GM23338 (cell line): ENCODE measurements at regions not wholly inside any gene's neighbourhood (a gene's known extent, or its start where the extent isn't known, plus 50 kb on each side); places are given as distances from the start of the nearest gene placed in this dataset.

ENCODE experiments used
- ATAC-seq: fragments of 200-7000 bp; cut with Tn5 transposase; 3 replicates; pipeline ENCODE4 v1.9.1; 2020
- DNase-seq: peaks from one replicate; pipeline ENCODE4 v3.0.0-alpha.2; 2015; ENCODE audit warnings: low spot score
- H2AFZ ChIP-seq: fragments of 200-600 bp; sonication (generic); 2 replicates; pipeline ENCODE4 v1.8.0; 2016; ENCODE audit warnings: antibody characterized with exemption, mild to moderate bottlenecking, moderate library complexity
- H3F3A ChIP-seq: fragments of 200-600 bp; sonication (generic); replicated peaks from 2 replicates; pipeline ENCODE4 v1.8.0; 2017; ENCODE audit warnings: antibody characterized with exemption, mixed run types, low read depth
- H3K27ac ChIP-seq: fragments of 200-600 bp; sonication (generic); 2 replicates; pipeline ENCODE4 v1.6.1; 2016; ENCODE audit warnings: low read depth
- H3K27me3 ChIP-seq: fragments of 200-600 bp; sonication (generic); 2 replicates; pipeline ENCODE4 v1.8.0; 2016; ENCODE audit warnings: mild to moderate bottlenecking, mixed run types, moderate library complexity; ENCODE audit not compliant: insufficient read depth
- H3K36me3 ChIP-seq: fragments of 200-600 bp; sonication (generic); 2 replicates; pipeline ENCODE4 v1.8.0; 2016; ENCODE audit warnings: mild to moderate bottlenecking; ENCODE audit not compliant: insufficient read depth
- H3K4me1 ChIP-seq: fragments of 200-600 bp; sonication (generic); 2 replicates; pipeline ENCODE4 v1.8.0; 2016; ENCODE audit warnings: mild to moderate bottlenecking, moderate library complexity; ENCODE audit not compliant: insufficient read depth
- H3K4me2 ChIP-seq: fragments of 200-600 bp; sonication (generic); 2 replicates; pipeline ENCODE4 v1.7.1; 2017; ENCODE audit warnings: mixed run types
- H3K4me3 ChIP-seq: fragments of 200-600 bp; sonication (generic); 2 replicates; pipeline ENCODE4 v1.6.1; 2016; ENCODE audit warnings: mixed run types
- H3K79me2 ChIP-seq: fragments of 200-600 bp; sonication (generic); replicated peaks from 2 replicates; pipeline ENCODE4 v1.8.0; 2017; ENCODE audit warnings: mild to moderate bottlenecking; ENCODE audit not compliant: insufficient read depth
- H3K9me2 ChIP-seq: fragments of 200-600 bp; sonication (generic); 2 replicates; pipeline ENCODE4 v1.8.0; 2017; ENCODE audit not compliant: insufficient read depth
- H4K20me1 ChIP-seq: fragments of 200-600 bp; sonication (generic); replicated peaks from 2 replicates; pipeline ENCODE4 v1.8.0; 2017; ENCODE audit warnings: mild to moderate bottlenecking; ENCODE audit not compliant: insufficient read depth
- H3K27ac Mint-ChIP-seq: 2 replicates; pipeline ENCODE4 v1.8.0; 2020; ENCODE audit warnings: inconsistent platforms, mild to moderate bottlenecking, moderate library complexity, mixed read lengths
- H3K27me3 Mint-ChIP-seq: 3 replicates; pipeline ENCODE4 v1.8.0; 2022; ENCODE audit warnings: low read depth, mild to moderate bottlenecking, moderate library complexity, mixed read lengths, inconsistent platforms; ENCODE audit not compliant: insufficient read depth, poor library complexity
- H3K36me3 Mint-ChIP-seq: 3 replicates; pipeline ENCODE4 v1.8.0; 2021; ENCODE audit warnings: low read depth, mild to moderate bottlenecking, inconsistent platforms, moderate library complexity, mixed read lengths
- H3K4me1 Mint-ChIP-seq: 3 replicates; pipeline ENCODE4 v1.8.0; 2020; ENCODE audit warnings: mild to moderate bottlenecking, inconsistent platforms, mixed read lengths
- H3K4me3 Mint-ChIP-seq: 3 replicates; pipeline ENCODE4 v1.8.0; 2021; ENCODE audit warnings: moderate library complexity, mild to moderate bottlenecking, inconsistent platforms, mixed read lengths
- H3K9me3 Mint-ChIP-seq: 3 replicates; pipeline ENCODE4 v1.8.0; 2020; ENCODE audit warnings: moderate library complexity, mild to moderate bottlenecking, inconsistent platforms, mixed read lengths
- CREB1 ChIP-seq: fragments of 250-450 bp; sonication (Bioruptor Pico); IDR thresholded peaks from 2 replicates; pipeline ENCODE4 v1.5.0; 2020; ENCODE audit warnings: low read depth, mild to moderate bottlenecking, moderate library complexity
- ETS1 ChIP-seq: IDR thresholded peaks from 2 replicates; pipeline ENCODE4 v1.6.1; 2016; ENCODE audit warnings: antibody characterized with exemption
- EZH2 ChIP-seq: fragments of 200-600 bp; sonication (generic); IDR thresholded peaks from one replicate; pipeline ENCODE4 v1.8.0; 2017; ENCODE audit warnings: antibody characterized with exemption, mild to moderate bottlenecking, low read depth; ENCODE audit not compliant: unreplicated experiment
- EZH2phosphoT487 ChIP-seq: fragments of 200-600 bp; sonication (generic); IDR thresholded peaks from one replicate; pipeline ENCODE4 v1.8.1; 2018; ENCODE audit warnings: antibody characterized with exemption; ENCODE audit not compliant: unreplicated experiment
- JUNB ChIP-seq: IDR thresholded peaks from one replicate; pipeline ENCODE4 v1.6.1; 2016; ENCODE audit warnings: antibody characterized with exemption; ENCODE audit not compliant: unreplicated experiment
- NANOG ChIP-seq: IDR thresholded peaks from 2 replicates; pipeline ENCODE4 v1.6.1; 2016; ENCODE audit warnings: antibody characterized with exemption, borderline replicate concordance
- POLR2AphosphoS5 ChIP-seq: IDR thresholded peaks from 2 replicates; pipeline ENCODE4 v1.6.1; 2016; ENCODE audit warnings: antibody characterized with exemption, low read depth
- STAT1 ChIP-seq: IDR thresholded peaks from one replicate; pipeline ENCODE4 v1.6.1; 2016; ENCODE audit warnings: antibody characterized with exemption; ENCODE audit not compliant: unreplicated experiment
- ZNF114 ChIP-seq: fragments of 250-450 bp; sonication (Bioruptor Pico); IDR thresholded peaks from 2 replicates; pipeline ENCODE4 v1.5.0; 2020; ENCODE audit warnings: mild to moderate bottlenecking, moderate library complexity
- ZNF331 ChIP-seq: fragments of 250-450 bp; sonication (Bioruptor Pico); IDR thresholded peaks from 2 replicates; pipeline ENCODE4 v1.5.0; 2020; ENCODE audit warnings: low read depth, mild to moderate bottlenecking, moderate library complexity
- ZNF462 ChIP-seq: fragments of 250-450 bp; sonication (Bioruptor Pico); IDR thresholded peaks from 2 replicates; pipeline ENCODE4 v1.5.0; 2020; ENCODE audit warnings: mild to moderate bottlenecking, moderate library complexity
- TF ChIP-seq, protein P1 (sequence below): IDR thresholded peaks from one replicate; pipeline ENCODE4 v1.6.1; 2018; ENCODE audit warnings: antibody characterized with exemption; ENCODE audit not compliant: unreplicated experiment
- TF ChIP-seq, protein P2 (sequence below), 2 experiments: fragments of 200-600 bp in 1 of 2; sonication (generic) in 1 of 2; conservative IDR thresholded peaks; 2 replicates each; pipeline versions ENCODE4 v1.5.1 to v1.6.1; 2016 to 2017; ENCODE audit warnings: antibody characterized with exemption in 2 of 2, low read depth in 2 of 2, mild to moderate bottlenecking in 2 of 2, moderate library complexity in 1 of 2

DNA sequence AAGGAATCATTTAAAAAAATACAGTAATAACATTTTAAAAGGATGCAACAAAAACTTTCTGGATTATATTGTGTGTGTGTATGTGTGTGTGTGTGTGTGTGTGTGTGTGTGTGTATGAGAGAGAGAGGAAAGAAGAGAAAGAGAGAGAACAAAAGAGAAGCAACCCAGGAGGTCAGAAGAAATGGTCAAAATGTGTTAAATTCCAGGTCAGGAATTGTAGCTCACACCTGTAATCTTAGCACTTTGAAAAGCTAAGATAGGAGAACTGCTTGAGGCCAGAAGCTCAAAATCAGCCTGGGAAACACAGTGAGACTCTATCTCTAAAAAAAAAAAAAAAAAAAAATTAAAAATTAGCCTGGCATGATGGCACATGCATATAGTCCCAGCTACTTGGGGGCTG is 311.8 kb upstream of the CDH12 start:
- no peaks in the 10 kb centered on the region for H4K20me1 ChIP-seq
- Mint-ChIP-seq H3K4me3 (no peak overlapping the region), H3K4me1 (peaks cover 9% of the 10 kb centered on the region), H3K27me3 (peaks cover 3% of the 10 kb centered on the region), H3K9me3 (peaks cover 22% of the 10 kb centered on the region), H3K36me3 (peaks cover 18% of the 10 kb centered on the region; the same call in 2 of the 3 replicates), H3K27ac (no peak overlapping the region)
- TF ChIP-seq ZNF331 (CRISPR knock-in tag) (no peak), JUNB (no peak), ETS1 (no peak), POLR2AphosphoS5 (no peak), NANOG (no peak), ZNF114 (CRISPR knock-in tag) (no peak), EZH2phosphoT487 (no peak), EZH2 (no peak), ZNF462 (CRISPR knock-in tag) (no peak), STAT1 (no peak), CREB1 (no peak)
- TF ChIP-seq, protein P1, sequence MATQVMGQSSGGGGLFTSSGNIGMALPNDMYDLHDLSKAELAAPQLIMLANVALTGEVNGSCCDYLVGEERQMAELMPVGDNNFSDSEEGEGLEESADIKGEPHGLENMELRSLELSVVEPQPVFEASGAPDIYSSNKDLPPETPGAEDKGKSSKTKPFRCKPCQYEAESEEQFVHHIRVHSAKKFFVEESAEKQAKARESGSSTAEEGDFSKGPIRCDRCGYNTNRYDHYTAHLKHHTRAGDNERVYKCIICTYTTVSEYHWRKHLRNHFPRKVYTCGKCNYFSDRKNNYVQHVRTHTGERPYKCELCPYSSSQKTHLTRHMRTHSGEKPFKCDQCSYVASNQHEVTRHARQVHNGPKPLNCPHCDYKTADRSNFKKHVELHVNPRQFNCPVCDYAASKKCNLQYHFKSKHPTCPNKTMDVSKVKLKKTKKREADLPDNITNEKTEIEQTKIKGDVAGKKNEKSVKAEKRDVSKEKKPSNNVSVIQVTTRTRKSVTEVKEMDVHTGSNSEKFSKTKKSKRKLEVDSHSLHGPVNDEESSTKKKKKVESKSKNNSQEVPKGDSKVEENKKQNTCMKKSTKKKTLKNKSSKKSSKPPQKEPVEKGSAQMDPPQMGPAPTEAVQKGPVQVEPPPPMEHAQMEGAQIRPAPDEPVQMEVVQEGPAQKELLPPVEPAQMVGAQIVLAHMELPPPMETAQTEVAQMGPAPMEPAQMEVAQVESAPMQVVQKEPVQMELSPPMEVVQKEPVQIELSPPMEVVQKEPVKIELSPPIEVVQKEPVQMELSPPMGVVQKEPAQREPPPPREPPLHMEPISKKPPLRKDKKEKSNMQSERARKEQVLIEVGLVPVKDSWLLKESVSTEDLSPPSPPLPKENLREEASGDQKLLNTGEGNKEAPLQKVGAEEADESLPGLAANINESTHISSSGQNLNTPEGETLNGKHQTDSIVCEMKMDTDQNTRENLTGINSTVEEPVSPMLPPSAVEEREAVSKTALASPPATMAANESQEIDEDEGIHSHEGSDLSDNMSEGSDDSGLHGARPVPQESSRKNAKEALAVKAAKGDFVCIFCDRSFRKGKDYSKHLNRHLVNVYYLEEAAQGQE = no peak
- TF ChIP-seq, protein P2, sequence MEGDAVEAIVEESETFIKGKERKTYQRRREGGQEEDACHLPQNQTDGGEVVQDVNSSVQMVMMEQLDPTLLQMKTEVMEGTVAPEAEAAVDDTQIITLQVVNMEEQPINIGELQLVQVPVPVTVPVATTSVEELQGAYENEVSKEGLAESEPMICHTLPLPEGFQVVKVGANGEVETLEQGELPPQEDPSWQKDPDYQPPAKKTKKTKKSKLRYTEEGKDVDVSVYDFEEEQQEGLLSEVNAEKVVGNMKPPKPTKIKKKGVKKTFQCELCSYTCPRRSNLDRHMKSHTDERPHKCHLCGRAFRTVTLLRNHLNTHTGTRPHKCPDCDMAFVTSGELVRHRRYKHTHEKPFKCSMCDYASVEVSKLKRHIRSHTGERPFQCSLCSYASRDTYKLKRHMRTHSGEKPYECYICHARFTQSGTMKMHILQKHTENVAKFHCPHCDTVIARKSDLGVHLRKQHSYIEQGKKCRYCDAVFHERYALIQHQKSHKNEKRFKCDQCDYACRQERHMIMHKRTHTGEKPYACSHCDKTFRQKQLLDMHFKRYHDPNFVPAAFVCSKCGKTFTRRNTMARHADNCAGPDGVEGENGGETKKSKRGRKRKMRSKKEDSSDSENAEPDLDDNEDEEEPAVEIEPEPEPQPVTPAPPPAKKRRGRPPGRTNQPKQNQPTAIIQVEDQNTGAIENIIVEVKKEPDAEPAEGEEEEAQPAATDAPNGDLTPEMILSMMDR (conservative IDR thresholded peaks at IDR 0.05; ENCODE audit: low read depth in 2 of 2) = no peak
- H3K79me2 ChIP-seq = no peaks in the 10 kb centered on the region
- H3K9me2 ChIP-seq = no peaks in the 10 kb centered on the region
- no peak overlapping the region for H2AFZ ChIP-seq
- H3K4me1 ChIP-seq = peaks cover 6% of the 10 kb centered on the region; the same call in 1 of the 2 replicates
- no peaks in the 10 kb centered on the region for H3K27me3 ChIP-seq
- no peaks in the 10 kb centered on the region for H3K36me3 ChIP-seq
- no peak overlapping the region for H3K4me2 ChIP-seq
- no peak overlapping the region for H3K27ac ChIP-seq
- no peaks in the 10 kb centered on the region for H3F3A ChIP-seq
- peak; percentile 10 for DNase-seq
- ATAC-seq = no peak
- H3K4me3 ChIP-seq = no peak overlapping the region
